Vagina (tissue), 2 donors: ENCODE measurements at regions not wholly inside any gene's neighbourhood (a gene's known extent, or its start where the extent isn't known, plus 50 kb on each side); places are given as distances from the start of the nearest gene placed in this dataset.

Experiments used
- CTCF ChIP-seq, 3 experiments: fragments of 450-650 bp in 2 of 3; fragments of 200-600 bp in 1 of 3; sonication (generic) in 1 of 3; IDR thresholded peaks; one replicate each; pipeline ENCODE4 v1.5.1; 2017 to 2019; ENCODE audit warnings: antibody characterized with exemption in 3 of 3, mild to moderate bottlenecking in 2 of 3, moderate library complexity in 2 of 3
- POLR2A ChIP-seq, 2 donors: fragments of 450-650 bp; IDR thresholded peaks; one replicate each; pipeline ENCODE4 v1.6.1; 2017; ENCODE audit warnings: antibody characterized with exemption in 2 of 2, mild to moderate bottlenecking in 2 of 2, moderate library complexity in 2 of 2

GRCh38 chr5:44178414-44178813 lies 210.8 kb downstream of the FGF10 start:
- TF ChIP-seq POLR2A (IDR thresholded peaks at IDR 0.05) = no peak
- no peak for TF ChIP-seq CTCF (IDR thresholded peaks at IDR 0.05)
